GM18951 (cell line): ENCODE measurements at regions not wholly inside any gene's neighbourhood (a gene's known extent, or its start where the extent isn't known, plus 50 kb on each side); places are given as distances from the start of the nearest gene placed in this dataset.

Experiments
- POLR2A ChIP-seq: IDR thresholded peaks from 4 replicates; pipeline ENCODE4 v1.6.1; 2011; ENCODE audit warnings: mild to moderate bottlenecking; ENCODE audit not compliant: insufficient read length, insufficient read depth; ENCODE audit errors: extremely low read depth
- in situ Hi-C: fragments of 300-500 bp; cut with MboI; formaldehyde crosslinking; loops from one replicate; pipeline ENCODE4 v1.12.0; 2022; ENCODE audit warnings: low sequenced_read_pairs, mixed read lengths, inconsistent platforms; ENCODE audit not compliant: unreplicated experiment

DNA sequence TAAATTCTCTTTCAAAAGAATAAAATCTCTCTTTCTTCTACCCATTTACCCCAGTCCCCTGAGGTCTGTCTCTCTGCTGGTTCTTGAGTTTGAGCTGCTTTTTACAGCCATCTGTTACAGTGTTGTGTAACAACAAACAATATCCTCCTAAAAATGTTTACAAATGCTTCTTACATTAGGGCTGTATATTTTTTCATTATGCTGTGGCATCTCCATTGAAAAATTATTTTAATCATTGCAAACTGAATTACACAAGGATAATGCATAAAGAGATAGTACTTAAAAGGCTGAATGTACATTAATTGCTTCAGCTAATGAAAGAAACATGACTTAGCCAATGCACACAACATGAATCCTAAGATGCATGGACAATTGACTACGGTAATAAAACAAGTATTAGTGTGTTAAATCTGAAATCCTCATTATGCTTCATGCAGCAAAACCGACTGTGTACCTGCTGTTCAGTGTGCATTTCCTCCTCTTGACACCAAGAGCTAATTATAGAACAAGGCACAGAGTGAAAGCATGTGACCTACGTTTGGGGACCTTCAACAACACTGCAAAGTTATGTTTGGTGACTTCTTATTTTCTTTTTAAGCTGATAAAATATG is 181.7 kb upstream of the RHOBTB1 start:
- no peak for TF ChIP-seq POLR2A
- in situ Hi-C loops = loop anchor here (25.0 kb wide), 2 partner anchors 712 to 912 kb away; no protein-coding TSS in a partner anchor

- in situ Hi-C loops = loop anchor here (25.0 kb wide), 2 partner anchors 712 to 912 kb away; no protein-coding TSS in a partner anchor
Observed at GRCh38 chr10:61124756-61125530, 181.0 kb upstream of the RHOBTB1 start.

GRCh38 chr10:61120805-61121204 is 176.8 kb upstream of the RHOBTB1 start:
- TF ChIP-seq POLR2A = no peak
- in situ Hi-C loops = no loop called here

More at GRCh38 chr10:61124756-61125530, 181.0 kb upstream of the RHOBTB1 start:
- no peak for TF ChIP-seq POLR2A

DNA sequence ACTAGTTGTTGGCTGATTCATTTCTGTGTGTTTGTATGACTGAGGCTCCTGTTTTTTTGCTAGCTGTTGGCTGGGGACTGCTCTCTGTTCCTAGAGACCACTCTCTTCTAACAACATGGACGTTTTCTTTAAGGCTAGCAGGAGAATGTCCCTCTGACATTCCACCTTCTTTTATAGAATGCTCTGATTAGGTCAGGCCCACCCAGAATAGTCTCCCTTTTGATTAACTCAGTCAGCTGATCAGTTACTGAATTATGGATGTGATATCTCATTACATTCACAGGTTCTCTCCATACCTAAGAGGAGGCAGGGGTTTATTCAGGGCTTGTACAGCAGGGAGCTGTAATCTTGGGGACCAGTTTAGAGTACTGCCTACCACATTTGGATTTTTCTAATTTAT is 175.6 kb upstream of the RHOBTB1 start:
- TF ChIP-seq POLR2A = no peak

GRCh38 chr10:61115897-61116296 is 171.9 kb upstream of the RHOBTB1 start:
- in situ Hi-C loops = no loop called here
- no peak for TF ChIP-seq POLR2A

More for the DNA sequence above, 175.6 kb upstream of the RHOBTB1 start:
- in situ Hi-C loops = no loop called here

DNA sequence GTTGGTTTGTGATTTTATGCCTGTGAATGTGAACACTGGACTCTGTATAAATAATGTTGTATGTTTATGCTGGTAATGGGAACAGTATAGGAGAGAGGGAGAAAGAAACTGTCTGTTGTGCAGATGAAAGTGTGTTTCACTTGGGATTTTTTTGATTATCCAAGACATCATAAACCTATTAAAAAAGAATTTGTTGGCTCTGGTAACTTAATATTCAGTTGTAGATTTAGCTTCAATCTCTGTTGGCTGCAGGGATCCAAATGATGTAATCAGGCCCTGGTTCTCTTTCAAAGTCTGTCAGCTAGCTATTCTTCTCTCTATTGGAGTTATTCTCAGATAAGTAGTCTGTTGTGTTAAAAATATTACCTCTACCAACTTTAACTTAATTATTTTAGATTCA is 168.8 kb upstream of the RHOBTB1 start:
- in situ Hi-C loops = no loop called here
- no peak for TF ChIP-seq POLR2A

DNA sequence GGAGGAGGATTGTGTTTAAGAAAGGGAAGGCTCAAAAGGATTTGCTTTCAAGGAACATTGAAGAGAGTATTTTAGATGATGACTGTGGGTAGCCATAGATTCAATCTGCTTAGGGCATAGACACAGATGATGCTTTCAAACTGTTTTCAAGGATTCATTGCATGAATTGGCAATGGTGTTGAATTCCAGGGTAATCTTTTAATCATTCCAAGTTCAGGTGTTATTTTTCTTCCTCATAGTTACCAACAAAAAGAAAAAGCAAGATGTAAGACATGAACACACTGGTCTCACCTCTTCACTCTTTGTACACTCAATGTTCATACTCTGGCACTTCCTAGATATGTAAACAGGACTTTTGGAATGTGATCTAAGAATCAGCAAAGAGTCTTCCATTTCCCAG is 167.0 kb upstream of the RHOBTB1 start:
- TF ChIP-seq POLR2A = no peak
- in situ Hi-C loops = no loop called here

DNA sequence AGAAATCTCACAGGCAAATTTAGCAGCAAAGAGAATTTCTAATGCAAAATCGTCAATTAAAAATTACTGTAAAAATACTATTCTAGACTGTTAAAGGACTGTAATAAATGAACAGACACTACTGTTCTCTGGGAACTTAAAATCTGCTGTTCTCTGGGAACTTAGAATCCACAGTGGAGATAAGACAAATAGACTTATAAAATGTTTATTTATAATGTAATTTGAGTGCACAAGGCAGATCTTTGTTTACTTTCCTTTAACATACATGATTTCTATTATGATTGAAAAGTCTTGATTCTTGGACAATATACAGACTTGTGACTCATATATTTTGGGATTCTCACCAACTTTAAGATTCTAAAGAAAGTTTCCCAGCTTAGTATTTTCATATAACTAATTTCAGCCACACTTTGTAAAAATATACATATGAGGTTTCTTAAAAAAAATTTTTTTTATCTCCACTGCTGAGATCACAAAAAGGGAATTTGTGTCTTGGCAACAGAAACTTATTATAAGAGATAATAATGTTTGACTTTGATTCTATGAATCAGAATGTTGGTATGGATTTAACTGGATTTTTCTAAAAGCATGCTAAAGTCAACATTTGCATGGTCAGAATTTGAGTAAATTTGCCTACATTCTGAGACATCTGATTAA is 166.3 kb upstream of the RHOBTB1 start:
- in situ Hi-C loops = no loop called here
- TF ChIP-seq POLR2A = no peak

DNA sequence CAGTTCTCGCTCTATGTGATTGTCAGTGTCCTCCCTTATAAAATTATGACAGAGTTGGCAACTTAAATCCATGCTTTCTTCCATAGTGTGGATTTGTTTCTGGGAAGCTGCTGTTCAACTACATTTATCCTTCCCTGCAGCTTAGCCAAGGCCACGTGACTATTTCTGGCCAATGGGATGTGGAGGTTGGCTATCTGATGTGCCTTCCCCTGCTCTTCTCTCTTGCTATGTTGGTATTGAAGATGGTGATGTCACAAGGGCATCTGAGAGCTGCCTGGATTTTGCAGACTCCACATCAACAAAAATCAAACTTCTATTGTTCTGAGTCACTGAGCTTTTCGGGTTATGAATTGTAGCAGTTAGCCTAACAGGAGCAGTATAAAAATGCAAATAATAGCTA is 164.9 kb upstream of the RHOBTB1 start:
- in situ Hi-C loops = no loop called here
- TF ChIP-seq POLR2A = no peak

- TF ChIP-seq POLR2A = no peak
- in situ Hi-C loops = no loop called here
Observed at GRCh38 chr10:61100887-61101286, 156.9 kb upstream of the RHOBTB1 start.

DNA sequence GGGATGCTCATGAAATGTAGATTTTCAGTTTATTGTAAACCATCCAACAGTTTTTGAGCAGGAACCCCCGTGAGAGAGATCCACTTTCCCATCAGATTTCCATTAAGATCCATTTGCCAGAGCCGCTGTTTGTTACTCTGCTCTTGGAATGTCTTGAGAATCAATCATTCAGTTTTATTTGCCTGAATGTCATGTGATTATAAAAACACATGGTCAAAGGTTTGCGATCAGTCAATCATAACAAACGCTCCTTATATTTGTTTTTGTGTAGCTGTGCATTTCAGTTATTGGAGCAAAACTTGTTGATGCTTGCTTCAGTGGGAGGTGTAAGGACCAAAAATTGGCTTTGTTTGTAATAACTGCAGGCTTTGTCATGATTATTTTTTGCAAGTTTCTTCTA is 155.8 kb upstream of the RHOBTB1 start:
- in situ Hi-C loops = no loop called here
- no peak for TF ChIP-seq POLR2A

DNA sequence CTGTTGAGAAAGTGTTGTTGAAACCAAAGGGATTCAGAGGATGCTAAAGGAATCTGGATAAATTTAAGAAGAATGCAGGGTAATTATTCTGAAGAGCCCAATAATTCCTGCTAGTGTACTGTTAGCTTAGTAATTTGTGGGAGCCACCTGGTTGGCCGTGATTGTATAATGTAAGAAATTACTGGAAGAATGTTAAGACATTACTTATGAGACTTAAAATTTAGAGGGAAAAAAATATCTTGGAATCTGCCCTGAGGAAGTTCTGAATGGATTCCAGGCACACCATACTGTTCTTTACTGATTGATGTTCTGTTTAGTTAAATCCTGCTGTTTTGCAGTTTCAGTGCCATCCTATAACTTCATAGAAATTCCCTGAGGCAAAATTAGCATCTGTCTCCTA is 155.0 kb upstream of the RHOBTB1 start:
- in situ Hi-C loops = no loop called here
- TF ChIP-seq POLR2A = no peak

GRCh38 chr10:61097026-61097425 is 153.0 kb upstream of the RHOBTB1 start:
- in situ Hi-C loops = no loop called here

More at GRCh38 chr10:61097026-61097425, 153.0 kb upstream of the RHOBTB1 start:
- no peak for TF ChIP-seq POLR2A
